ENCODE measurements at regions not wholly inside any gene's neighbourhood (a gene's known extent, or its start where the extent isn't known, plus 50 kb on each side); places are given as distances from the start of the nearest gene placed in this dataset.

DNA sequence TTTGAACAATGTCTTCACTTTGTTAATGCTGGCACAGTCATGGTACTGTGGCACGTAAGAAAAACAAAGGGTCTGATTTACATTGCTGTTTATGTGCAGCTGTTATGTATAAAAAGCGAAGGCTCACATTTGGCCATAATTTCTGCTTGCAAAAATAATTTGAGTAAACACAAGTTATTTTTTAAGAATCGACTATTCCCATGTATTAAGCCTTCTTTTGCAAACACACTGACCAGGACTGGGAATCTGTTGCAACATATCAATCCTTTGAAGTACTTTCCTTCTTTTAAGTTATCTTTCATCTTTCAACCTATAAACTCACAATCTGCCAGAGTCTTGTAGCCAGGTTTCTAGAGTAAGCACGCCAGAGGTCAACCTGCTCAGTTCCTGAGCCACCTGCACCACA, 145.4 kb upstream of the BMP4 start (continued):
- no peak for TF ChIP-seq CHD7 (IDR thresholded peaks at IDR 0.05; ENCODE audit: insufficient replicate concordance, low read length)
- TF ChIP-seq GTF2F1 (IDR thresholded peaks at IDR 0.05; ENCODE audit: borderline replicate concordance, low read depth, low read length): no peak
- TF ChIP-seq BRCA1 (IDR thresholded peaks at IDR 0.05; ENCODE audit: low read depth, low read length): no peak
- TF ChIP-seq SP4 (IDR thresholded peaks at IDR 0.05; ENCODE audit: low read length): no peak
- no peak for TF ChIP-seq NANOG (IDR thresholded peaks at IDR 0.05; ENCODE audit: insufficient read depth, low read depth, low read length, poor library complexity, severe bottlenecking)
- no peak for TF ChIP-seq ATF2 (IDR thresholded peaks at IDR 0.05; ENCODE audit: low read length)
- TF ChIP-seq HDAC2 (IDR thresholded peaks at IDR 0.05; ENCODE audit: borderline replicate concordance in 1 of 2, low read depth in 2 of 2, low read length in 2 of 2): no peak
